HG03175 (cell line): ENCODE measurements at regions not wholly inside any gene's neighbourhood (a gene's known extent, or its start where the extent isn't known, plus 50 kb on each side); places are given as distances from the start of the nearest gene placed in this dataset.

Source experiments
- ATAC-seq: cut with Tn5 transposase; IDR thresholded peaks from one replicate; pipeline ENCODE4 v1.9.1; 2021; ENCODE audit warnings: mild to moderate bottlenecking, moderate library complexity; ENCODE audit not compliant: unreplicated experiment

GRCh38 chr2:14297340-14297739 lies 335.2 kb upstream of the LRATD1 start:
- ATAC-seq: no peak

- no peak for ATAC-seq
These were observed 334.6 kb upstream of the LRATD1 start for GRCh38 chr2:14297906-14298305.

- ATAC-seq: no peak
These were observed 331.2 kb upstream of the LRATD1 start for GRCh38 chr2:14301331-14301730.

DNA sequence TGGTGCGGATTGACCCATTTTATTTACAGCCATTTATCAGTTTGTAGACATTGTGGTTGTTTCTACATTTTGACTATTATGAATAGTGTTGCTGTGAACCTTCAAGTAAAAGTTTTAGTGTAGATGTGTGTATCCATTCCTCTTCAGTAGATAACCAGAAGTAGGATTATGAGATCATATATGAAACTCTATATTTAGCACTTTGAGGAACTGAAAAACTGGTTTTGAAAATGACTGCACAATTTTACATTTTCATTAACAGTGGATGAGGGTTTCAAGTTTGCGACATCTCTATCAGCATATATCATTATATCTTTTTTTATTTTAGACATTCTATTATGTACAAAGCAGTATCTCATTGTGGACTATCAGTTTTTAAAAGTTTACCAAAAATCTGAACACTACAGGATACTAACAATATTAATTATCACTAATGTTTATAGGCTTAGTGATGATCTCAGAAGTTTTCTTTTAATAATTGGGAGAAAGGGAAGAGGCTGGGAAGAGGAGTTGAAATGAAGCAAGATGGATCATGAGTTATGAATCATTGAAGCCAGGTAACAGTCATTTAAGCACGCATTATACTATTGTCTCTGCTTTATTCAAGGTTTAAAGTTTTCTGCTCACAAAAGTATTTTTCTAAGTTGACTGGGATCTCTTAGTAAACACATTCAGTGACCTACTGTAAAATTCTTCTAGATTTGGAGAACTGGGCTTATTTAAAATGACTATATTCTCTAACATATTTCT lies 329.0 kb upstream of the LRATD1 start:
- ATAC-seq: peak; percentile 85

DNA sequence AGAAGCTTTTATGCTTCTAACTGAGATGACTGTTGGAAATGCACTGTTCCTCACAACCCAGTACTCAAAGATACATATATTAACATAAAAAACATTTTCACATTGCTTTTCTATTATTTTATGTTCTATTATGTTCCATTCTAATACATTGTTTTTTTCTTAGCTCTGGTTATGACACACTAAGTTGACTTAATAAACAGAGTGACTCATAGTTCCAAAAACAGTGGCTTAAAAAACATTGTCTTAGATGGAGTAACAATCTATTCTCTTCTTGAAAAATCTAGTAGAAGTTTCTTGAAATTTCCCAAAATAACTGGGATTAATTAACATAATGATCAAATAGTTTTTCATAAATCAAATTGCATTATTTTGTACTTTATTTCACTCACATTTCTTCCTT lies 328.2 kb upstream of the LRATD1 start:
- ATAC-seq: no peak

DNA sequence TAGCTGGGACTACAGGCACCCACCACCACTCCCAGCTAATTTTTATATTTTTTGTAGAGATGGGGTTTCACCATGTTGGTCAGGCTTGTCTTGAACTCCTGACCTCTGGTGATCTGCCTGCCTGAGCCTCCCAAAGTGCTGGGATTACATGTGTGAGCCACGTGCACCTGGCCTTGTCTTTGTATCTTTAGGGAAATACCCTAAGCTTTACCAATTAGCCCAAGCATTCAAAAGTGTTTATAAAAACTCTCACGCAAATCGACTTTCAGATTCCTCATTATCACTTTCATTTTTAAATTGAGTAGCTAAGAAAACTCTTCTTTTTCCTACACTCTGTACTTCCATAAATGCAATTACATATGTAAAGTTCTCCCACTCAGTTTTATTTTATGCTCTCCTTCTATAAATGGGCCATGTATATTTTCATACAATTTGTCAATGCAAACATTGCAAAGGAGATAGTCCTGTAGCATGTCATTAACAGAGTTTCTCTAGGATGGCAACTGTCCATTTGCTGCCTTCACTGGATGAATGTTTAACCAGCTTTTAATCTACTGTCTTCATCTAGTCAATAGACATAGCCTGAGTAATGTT lies 326.2 kb upstream of the LRATD1 start:
- peak; percentile 74 for ATAC-seq

DNA sequence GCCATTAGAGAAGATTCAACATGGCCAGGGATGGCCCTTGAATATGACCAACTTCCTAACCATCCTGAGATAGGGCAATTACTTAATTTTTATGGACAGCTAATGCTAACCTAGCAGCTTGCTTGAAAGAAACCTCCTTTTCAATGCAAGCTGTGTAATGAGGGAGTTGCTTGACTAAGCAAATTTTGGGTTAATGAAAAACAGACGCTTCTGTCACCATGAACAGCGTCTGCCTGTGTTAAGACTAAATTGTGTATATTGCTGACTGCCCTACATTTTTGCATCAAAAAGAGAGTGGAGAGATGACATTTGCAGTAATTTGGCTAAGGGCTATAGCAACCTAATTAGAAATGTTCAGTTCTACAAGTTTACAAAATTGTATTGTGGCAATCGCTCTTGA lies 319.2 kb upstream of the LRATD1 start:
- ATAC-seq: no peak

DNA sequence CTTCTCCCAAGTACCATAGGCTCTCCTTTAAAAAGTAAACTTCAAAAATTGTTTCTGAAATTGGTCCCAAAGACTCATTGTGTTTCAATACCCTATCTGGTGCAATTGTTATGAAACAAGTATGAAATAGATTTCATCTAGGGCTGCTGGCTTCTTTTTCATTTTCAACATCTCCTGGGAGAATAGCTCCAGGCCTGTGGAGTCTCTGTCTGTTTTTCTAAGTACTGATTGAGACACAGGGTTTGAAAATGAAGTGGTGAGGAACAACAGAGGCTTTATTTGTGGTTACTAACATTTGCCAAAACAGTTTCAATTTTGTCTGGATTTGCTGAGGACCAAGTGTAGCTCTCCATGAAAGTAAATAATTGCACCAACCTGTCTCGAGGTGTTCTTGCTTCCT lies 315.9 kb upstream of the LRATD1 start:
- ATAC-seq: no peak

DNA sequence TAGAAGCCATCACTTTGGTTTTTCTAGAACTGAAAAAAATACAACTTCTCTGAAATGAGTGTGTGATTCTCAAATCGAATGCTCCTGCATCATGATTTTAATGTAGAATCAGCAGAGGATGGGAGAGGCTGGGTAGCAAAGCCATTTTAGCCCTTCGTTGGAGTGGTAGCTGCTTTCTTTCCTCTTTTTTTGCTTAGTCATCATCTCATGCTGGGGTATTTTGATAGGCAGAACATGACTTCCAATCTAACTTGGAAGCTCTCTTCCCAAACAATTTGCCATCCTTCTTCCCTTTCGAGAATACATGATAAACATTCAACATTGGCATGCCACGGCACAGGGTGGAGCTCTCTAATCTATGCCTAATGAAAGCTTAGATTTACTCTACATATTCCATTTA lies 311.2 kb upstream of the LRATD1 start:
- no peak for ATAC-seq

- no peak for ATAC-seq
These were observed 310.2 kb upstream of the LRATD1 start for GRCh38 chr2:14322306-14322705.

DNA sequence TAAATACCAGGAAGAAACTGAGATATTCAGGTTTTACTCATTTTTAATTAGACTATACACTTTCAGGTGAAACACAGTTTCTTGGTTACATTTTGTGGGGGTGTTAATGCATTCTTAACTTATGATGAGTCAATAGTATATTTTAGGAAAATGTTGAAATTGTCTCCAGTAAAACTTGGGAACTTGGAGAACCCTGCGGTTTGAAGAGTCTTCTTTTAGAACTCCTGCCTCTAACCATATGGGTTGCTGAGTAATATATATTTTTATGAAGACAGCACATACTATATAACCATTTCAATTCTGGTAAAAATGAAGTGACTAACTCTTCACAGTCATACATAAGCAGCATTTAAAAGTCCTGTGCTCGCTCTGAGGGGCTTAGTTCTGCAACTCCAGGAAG lies 308.2 kb upstream of the LRATD1 start:
- no peak for ATAC-seq

- no peak for ATAC-seq
These were observed 301.6 kb upstream of the LRATD1 start for GRCh38 chr2:14330884-14331283.

DNA sequence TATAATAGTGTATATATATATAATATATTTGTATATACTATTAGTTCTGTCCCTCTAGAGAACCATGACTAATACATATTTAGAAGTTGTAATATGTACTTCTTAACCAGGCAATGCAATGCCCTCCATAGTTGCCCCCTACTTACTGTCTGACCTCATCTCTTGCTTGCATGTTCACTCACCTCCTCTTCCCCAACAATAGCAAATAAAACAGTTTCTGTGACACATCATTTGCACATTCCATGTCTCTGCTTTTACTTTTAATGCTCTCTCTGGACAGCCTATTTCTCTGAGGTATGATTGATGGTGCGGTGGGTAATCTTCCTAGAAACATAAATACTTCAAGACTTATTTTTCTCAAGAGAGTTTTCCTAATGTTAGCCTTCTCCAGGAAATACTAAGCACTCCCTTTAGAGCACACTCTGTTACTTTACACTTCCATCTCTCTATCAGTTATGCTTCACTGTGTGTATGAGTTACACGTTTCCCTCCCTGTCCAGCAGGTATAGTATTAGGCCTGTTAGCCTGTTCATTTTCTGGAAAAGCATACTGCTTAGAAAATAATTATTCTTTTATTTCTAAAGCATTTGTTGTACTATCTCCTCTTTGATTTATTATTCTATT lies 295.6 kb upstream of the LRATD1 start:
- no peak for ATAC-seq

DNA sequence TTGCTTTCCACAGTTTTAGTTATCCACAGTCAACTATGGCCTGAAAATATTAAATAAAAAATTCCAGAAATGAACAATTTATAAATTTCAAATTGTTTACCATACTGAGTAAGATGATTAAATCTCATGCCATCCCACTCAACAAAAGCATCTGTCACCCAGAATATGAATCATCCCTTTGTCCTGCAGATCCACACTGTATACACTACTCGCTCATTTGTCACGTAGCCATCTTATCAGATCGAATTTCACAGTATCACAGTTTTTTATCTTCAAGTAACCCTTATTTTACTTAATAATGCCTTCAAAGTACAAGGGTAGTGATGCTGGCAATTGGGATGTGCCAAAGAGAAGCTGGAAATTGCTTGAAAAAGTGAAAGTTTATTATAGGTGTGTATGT lies 291.8 kb upstream of the LRATD1 start:
- no peak for ATAC-seq

DNA sequence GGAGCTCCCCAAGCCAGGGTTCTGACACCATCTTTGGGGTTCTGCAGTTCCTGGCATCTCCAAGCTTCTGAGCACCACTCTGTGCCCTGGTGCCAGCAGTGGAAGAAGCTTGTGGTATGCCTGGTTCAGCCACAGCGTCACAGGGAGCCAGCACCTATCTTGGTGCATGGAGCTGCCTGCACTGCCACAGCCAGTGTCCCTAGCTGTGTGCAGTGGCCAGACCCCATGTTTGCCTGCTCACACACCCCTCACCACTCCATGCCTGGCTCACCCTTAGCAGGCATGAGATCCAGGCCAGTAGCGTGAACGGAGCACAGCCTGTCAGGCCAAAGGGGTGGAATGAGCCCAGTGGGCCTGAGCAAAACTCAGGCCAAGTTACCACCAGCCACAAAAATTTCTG lies 290.2 kb upstream of the LRATD1 start:
- ATAC-seq: no peak

DNA sequence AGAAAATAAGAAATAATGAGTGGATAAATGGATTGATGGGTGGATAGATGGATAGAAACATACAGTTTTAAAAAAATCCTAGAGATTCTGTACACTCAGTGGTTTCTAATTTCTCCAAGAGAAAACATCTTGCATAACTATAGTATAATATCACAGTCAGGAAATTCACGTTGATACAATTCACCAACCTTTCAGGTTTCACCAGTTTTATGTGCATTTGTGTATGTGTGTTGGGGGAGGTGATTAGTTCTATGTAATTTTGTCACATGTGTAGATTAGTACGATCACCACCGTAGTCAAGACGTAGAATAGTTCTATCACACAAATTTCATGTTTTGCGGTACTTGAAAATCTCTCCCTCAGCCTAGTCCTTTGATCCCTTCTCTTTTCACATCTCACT lies 288.2 kb upstream of the LRATD1 start:
- ATAC-seq: no peak

DNA sequence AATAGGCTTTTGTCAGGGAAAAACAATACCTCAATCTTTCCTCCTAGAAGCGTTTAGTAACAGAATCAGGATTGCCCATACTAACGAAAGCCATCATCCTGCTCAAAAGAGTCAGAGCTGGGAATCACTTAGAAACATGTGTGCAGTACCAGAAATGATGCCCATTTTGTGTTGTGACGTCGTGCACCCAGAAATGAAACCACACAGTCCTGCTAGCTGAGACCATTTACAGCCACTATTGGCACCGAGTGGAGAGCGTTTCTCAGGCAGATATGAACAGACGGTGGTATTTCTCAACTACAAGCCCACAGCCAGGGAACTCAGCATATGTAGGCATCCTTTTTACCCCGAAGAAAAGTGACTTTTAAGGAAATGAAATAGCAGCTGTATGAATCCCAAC lies 284.3 kb upstream of the LRATD1 start:
- no peak for ATAC-seq

GRCh38 chr2:14350856-14351255 lies 281.7 kb upstream of the LRATD1 start:
- ATAC-seq: no peak

DNA sequence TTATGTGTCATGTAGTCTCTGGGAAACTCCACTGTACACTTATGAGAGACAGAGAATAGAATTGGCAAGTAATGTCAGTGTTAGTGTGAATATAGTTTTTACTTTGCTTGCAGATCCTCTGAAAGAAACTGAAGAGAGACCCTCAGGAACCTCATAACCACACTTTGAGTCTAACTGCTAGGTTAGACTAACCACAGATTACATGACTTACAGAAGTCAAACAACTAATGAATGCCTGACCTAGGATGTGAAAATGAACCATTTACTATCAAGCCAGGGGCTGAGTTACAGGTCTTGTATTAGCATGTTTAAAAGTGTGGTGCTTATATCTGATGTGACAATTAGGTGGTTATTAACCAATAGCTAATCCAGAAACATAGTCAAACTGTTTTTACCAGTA lies 280.4 kb upstream of the LRATD1 start:
- ATAC-seq: no peak

DNA sequence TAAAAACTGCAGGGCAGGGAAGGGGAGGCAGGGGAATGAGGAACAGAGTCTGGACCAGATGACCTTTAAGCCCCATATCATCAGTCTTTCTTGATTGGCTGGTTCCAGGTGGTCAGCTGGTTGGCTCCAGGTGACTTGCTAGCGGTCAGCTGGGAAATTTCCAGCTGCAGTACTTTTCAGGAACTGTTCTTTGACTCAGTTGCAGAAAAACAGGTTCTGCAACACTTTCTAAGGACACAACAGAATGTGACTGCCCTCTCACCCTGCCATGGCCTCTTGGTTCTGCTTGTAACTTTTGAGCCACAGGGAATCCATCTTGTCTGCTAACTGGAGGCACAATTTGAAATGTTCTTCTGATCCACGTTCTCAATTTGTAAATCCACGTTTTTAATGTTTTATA lies 278.3 kb upstream of the LRATD1 start:
- ATAC-seq: no peak

GRCh38 chr2:14355102-14355501 lies 277.4 kb upstream of the LRATD1 start:
- ATAC-seq: no peak

- no peak for ATAC-seq
These were observed 274.2 kb upstream of the LRATD1 start for GRCh38 chr2:14358339-14358738.
